GM12892 (cell line): ENCODE measurements at regions not wholly inside any gene's neighbourhood (a gene's known extent, or its start where the extent isn't known, plus 50 kb on each side); places are given as distances from the start of the nearest gene placed in this dataset.

ENCODE experiments used
- POLR2A ChIP-seq: IDR thresholded peaks from 2 replicates; pipeline ENCODE4 v1.6.1; 2011; ENCODE audit warnings: low read depth, low read length, control low read depth
- POLR2AphosphoS5 ChIP-seq: IDR thresholded peaks from 2 replicates; pipeline ENCODE4 v1.6.1; 2011; ENCODE audit warnings: low read depth, low read length, control low read depth

DNA sequence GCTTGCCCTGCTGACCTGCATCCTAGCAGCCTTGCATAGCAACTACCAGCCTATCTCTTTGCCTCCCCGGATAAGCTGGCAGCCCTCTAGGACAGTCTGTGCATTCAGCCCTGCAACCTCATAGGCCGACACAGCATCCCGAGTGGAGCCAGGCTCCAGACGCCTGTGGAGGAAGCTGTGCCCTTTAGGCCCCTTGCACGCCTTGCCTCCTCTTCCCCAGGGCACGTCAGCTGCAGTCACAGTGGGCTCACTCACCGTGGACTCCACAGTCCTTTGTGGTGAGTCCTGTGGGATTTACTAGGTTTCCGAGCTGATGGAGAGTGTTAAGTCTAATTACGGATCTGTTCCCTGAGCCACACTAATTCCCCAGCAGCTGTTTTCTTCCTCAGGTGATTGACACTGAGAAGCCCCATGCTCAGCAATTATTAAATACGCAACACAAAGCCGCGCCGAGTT, 540.0 kb downstream of the TCERG1L start:
- TF ChIP-seq POLR2A (no peak), POLR2AphosphoS5 (no peak)
